GM10266 (cell line): ENCODE measurements at regions not wholly inside any gene's neighbourhood (a gene's known extent, or its start where the extent isn't known, plus 50 kb on each side); places are given as distances from the start of the nearest gene placed in this dataset.

Experiments
- DNase-seq: peaks from one replicate; pipeline ENCODE4 v3.0.0; 2012; ENCODE audit errors: extremely low spot score
- TF ChIP-seq, protein P1 (sequence below): IDR thresholded peaks from 2 replicates; pipeline ENCODE4 v1.5.1; 2012; ENCODE audit warnings: mild to moderate bottlenecking, low read depth; ENCODE audit not compliant: control insufficient read depth, insufficient read depth; ENCODE audit errors: missing control alignments

DNA sequence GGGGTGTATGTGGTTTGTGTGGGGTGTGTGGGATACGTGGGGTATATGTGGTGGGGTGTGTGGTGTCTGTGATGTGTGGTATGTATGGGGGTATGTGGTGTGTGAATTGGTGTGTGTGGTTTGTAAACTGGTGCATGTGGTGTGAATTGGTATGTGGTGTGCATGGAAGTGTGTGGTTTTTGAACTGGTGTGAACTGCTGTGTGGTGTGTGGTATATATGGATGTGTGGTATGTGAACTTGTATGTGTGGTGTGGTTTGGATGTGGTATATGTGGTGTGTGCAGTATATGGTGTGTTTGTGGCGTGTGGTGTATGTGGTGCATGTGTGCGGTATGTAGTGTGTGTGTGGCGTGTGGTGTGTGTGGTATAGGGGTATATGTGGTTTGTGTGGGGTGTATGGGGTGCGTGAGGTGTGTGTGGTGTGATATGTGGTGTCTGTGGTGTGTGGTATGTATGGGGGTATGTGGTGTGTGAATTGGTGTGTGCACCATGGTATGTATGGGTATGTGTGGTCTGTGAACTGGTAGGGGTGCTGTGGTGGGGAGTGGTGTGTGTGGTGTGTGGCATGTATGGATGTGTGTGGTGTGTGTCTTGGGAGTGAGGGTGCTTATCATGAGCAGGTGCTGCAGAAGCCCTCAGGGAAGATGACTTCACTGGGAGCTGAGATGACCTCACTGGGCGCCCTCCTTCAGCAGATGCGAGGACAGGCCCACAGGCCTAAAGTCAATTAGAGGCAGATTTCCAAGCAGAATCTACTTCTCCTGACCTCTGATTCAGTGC lies 209.6 kb upstream of the TNP1 start:
- no peak for DNase-seq
- TF ChIP-seq, protein P1, sequence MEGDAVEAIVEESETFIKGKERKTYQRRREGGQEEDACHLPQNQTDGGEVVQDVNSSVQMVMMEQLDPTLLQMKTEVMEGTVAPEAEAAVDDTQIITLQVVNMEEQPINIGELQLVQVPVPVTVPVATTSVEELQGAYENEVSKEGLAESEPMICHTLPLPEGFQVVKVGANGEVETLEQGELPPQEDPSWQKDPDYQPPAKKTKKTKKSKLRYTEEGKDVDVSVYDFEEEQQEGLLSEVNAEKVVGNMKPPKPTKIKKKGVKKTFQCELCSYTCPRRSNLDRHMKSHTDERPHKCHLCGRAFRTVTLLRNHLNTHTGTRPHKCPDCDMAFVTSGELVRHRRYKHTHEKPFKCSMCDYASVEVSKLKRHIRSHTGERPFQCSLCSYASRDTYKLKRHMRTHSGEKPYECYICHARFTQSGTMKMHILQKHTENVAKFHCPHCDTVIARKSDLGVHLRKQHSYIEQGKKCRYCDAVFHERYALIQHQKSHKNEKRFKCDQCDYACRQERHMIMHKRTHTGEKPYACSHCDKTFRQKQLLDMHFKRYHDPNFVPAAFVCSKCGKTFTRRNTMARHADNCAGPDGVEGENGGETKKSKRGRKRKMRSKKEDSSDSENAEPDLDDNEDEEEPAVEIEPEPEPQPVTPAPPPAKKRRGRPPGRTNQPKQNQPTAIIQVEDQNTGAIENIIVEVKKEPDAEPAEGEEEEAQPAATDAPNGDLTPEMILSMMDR, result no peak

- TF ChIP-seq, protein P1, result no peak
Measured at GRCh38 chr2:217068677-217069250, 208.9 kb upstream of the TNP1 start.

GRCh38 chr2:217067787-217068186 lies 207.9 kb upstream of the TNP1 start:
- TF ChIP-seq, protein P1, result no peak
- DNase-seq, result no peak

More at GRCh38 chr2:217068677-217069250, 208.9 kb upstream of the TNP1 start:
- DNase-seq, result no peak

DNA sequence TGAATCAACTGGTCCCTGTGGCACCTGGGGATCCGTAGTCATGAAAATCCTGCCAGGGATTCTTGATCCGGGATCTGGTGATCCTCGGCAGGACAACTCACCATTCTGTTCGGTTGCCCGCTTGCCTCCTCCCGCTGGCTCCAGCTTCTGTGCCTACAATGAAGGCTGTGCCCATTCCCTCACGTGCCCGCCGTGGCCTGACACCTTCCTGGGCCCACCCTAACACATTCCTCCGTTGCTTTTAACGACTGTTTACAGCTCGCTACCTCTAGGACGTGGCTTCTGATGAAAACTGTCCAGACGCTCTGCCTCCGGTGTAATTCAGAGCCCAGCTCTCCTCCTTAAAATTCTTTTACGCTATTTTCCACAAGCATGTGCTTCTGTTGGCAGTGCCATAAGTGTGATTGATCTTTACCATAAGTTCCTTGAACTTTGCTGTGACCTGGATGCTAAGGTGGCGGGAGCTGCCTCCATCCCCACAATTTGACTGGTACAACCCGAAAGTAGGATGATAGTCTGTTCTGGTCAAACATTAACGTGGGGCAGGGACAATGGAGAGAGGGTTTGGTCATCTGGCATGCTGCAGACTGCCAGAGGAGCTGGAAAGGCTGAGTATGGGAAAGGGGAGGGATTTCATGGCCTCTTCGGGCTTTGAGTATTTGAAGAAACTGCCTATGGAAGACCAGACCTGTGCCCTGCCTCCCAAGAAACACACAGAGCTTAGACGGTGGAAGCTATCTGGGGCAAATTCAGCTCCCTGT lies 206.8 kb upstream of the TNP1 start:
- TF ChIP-seq, protein P1, result no peak
- DNase-seq, result no peak

- TF ChIP-seq, protein P1, result no peak
Measured at GRCh38 chr2:217065695-217066405, 206.0 kb upstream of the TNP1 start.

GRCh38 chr2:217065012-217065290 lies 205.1 kb upstream of the TNP1 start:
- DNase-seq, result no peak
- TF ChIP-seq, protein P1, result no peak

More at GRCh38 chr2:217065695-217066405, 206.0 kb upstream of the TNP1 start:
- no peak for DNase-seq
